T-cell (primary cell): ENCODE measurements at regions not wholly inside any gene's neighbourhood (a gene's known extent, or its start where the extent isn't known, plus 50 kb on each side); places are given as distances from the start of the nearest gene placed in this dataset.

Experiments used
- ATAC-seq, 4 experiments: fragments of 200-7000 bp in 3 of 4; fragments of 150-1000 bp in 1 of 4; cut with Tn5 transposase; replicated peaks in 1 of 4; 1 replicate in 3 of 4; 2 replicates in 1 of 4; pipeline ENCODE4 v1.10.0; 2021; ENCODE audit warnings: moderate library complexity in 3 of 4, mild to moderate bottlenecking in 2 of 4, moderate number of reproducible peaks in 1 of 4
- CTCF ChIA-PET, 2 donors: fragments of 300-600 bp; sonication (Branson Sonifier 250); formaldehyde crosslinking; loops; one replicate each; lab custom pipeline; 2022; ENCODE audit warnings: antibody characterized with exemption in 2 of 2; lab: Charles Lee
- POLR2A ChIA-PET, 2 donors: fragments of 300-600 bp; sonication (Branson Sonifier 250); formaldehyde crosslinking; loops; one replicate each; lab custom pipeline; 2022; ENCODE audit warnings: antibody characterized with exemption in 2 of 2; lab: Charles Lee
- DNase-seq, 35 experiments: peaks; one replicate each; pipeline versions ENCODE4 v3.0.0 to v3.0.0-alpha.2; 2013 to 2023
- H3K27ac ChIP-seq: one replicate; pipeline ENCODE4 v1.5.1; 2013; ENCODE audit warnings: low read length
- H3K27me3 ChIP-seq, 2 experiments: replicated peaks in 1 of 2; 1 replicate in 1 of 2; 2 replicates in 1 of 2; pipeline versions ENCODE4 v1.6.1 to v1.7.0; 2013; ENCODE audit warnings: low read length in 1 of 2, mixed read lengths in 1 of 2; ENCODE audit not compliant: control insufficient read depth in 2 of 2, insufficient read depth in 2 of 2; ENCODE audit errors: extremely low read depth in 1 of 2
- H3K36me3 ChIP-seq, 2 donors: 1 replicate in 1 of 2; 2 replicates in 1 of 2; pipeline versions ENCODE4 v1.6.1 to v1.7.0; 2013; ENCODE audit warnings: low read length in 1 of 2; ENCODE audit not compliant: control insufficient read depth in 2 of 2, insufficient read depth in 1 of 2; ENCODE audit errors: extremely low read depth in 1 of 2
- H3K4me1 ChIP-seq, 2 experiments: 1 replicate in 1 of 2; 2 replicates in 1 of 2; pipeline versions ENCODE4 v1.6.1 to v1.7.0; 2013; ENCODE audit warnings: low read length in 2 of 2, mixed read lengths in 1 of 2; ENCODE audit not compliant: insufficient read depth in 2 of 2, control insufficient read depth in 1 of 2; ENCODE audit errors: extremely low read depth in 1 of 2
- H3K4me3 ChIP-seq, 2 donors: 1 replicate in 1 of 2; 2 replicates in 1 of 2; pipeline versions ENCODE4 v1.5.1 to v1.7.0; 2013; ENCODE audit warnings: mild to moderate bottlenecking in 2 of 2, low read length in 1 of 2, moderate library complexity in 1 of 2; ENCODE audit not compliant: control insufficient read depth in 1 of 2; ENCODE audit errors: extremely low read depth in 1 of 2
- H3K9me3 ChIP-seq: 2 replicates; pipeline ENCODE4 v1.7.0; 2013
- H3K27ac Mint-ChIP-seq, 2 donors: one replicate each; pipeline ENCODE4 v1.8.0; 2020 to 2021; ENCODE audit warnings: mild to moderate bottlenecking in 2 of 2, mixed read lengths in 2 of 2
- H3K27me3 Mint-ChIP-seq, 2 donors: one replicate each; pipeline ENCODE4 v1.8.0; 2021 to 2022; ENCODE audit warnings: mixed read lengths in 2 of 2
- H3K36me3 Mint-ChIP-seq: one replicate; pipeline ENCODE4 v1.8.0; 2021; ENCODE audit warnings: mixed read lengths
- H3K4me1 Mint-ChIP-seq, 3 donors: one replicate each; pipeline ENCODE4 v1.8.0; 2020 to 2022; ENCODE audit warnings: mixed read lengths in 3 of 3, mild to moderate bottlenecking in 1 of 3
- H3K4me3 Mint-ChIP-seq, 3 donors: one replicate each; pipeline ENCODE4 v1.8.0; 2020 to 2022; ENCODE audit warnings: mild to moderate bottlenecking in 3 of 3, mixed read lengths in 3 of 3, moderate library complexity in 3 of 3
- H3K9me3 Mint-ChIP-seq, 3 donors: one replicate each; pipeline ENCODE4 v1.8.0; 2020 to 2022; ENCODE audit warnings: mixed read lengths in 3 of 3
- WGBS: methylation state at CpG from one replicate; pipeline ENCODE4 v1.1.5; 2013; ENCODE audit warnings: missing lambda C conversion rate; ENCODE audit not compliant: insufficient coverage; 5-methylcytosine and 5-hydroxymethylcytosine counted together

DNA sequence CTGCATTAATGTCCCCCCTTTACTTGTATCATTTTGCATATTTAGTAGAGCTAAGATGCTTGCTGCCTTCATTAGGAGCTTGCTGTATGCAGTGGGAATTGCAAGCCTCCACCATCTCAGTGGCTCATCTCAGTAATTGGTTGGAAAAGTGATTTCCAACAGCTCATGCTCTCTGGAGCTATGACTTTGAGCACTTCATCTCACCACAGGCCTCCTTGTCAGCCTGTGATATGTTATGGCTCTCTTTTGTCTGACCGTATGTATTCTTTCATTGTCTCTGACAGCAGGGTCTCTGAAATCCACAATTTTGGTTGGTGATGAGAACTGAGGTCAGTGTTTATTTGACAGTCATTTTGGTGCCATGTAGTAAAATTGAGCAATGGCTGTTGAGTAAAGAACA is 345.1 kb downstream of the FAT3 start:
- no peak overlapping the region for H3K4me3 Mint-ChIP-seq
- H3K27ac ChIP-seq, result no peak overlapping the region
- WGBS, result no CpG with 5 or more reads among the region's 1 CpG
- H3K27me3 ChIP-seq, result no peaks in the 10 kb centered on the region
- peaks cover 0 to 8% (median 5%) of the 10 kb centered on the region in 3 donors for H3K9me3 Mint-ChIP-seq
- ChIA-PET POLR2A (no interaction called here), CTCF (no interaction called here)
- H3K9me3 ChIP-seq, result no peaks in the 10 kb centered on the region
- H3K36me3 ChIP-seq, result no peaks in the 10 kb centered on the region
- DNase-seq (no peak), ATAC-seq (no peak)
- H3K27me3 Mint-ChIP-seq, result no peaks in the 10 kb centered on the region
- no peaks in the 10 kb centered on the region for H3K4me1 ChIP-seq
- no peaks in the 10 kb centered on the region for H3K4me1 Mint-ChIP-seq
- H3K36me3 Mint-ChIP-seq, result no peaks in the 10 kb centered on the region
- H3K4me3 ChIP-seq, result no peak overlapping the region
- no peak overlapping the region for H3K27ac Mint-ChIP-seq

DNA sequence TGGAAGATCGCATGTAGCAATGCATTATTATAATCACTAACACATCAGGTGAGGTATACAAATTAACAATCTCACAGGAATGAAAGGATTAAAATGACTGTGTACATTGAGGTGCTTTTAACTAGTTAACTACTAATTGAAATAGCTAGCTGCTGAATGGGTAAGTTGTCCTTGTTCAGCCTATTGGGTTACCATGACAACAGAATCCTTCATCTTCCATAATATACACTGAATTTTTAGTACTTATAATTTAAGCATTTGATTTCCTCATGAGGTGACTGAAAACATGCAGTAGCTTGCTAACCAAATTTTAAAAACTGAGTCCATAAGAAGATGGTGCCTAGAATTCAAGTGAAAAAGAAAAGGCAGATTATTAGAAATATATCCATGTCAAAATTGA is 347.9 kb downstream of the FAT3 start:
- no peaks in the 10 kb centered on the region for H3K27me3 ChIP-seq
- ATAC-seq (no peak), DNase-seq (no peak)
- H3K9me3 ChIP-seq, result no peaks in the 10 kb centered on the region
- Mint-ChIP-seq H3K9me3 (peaks cover 0 to 5% (median 4%) of the 10 kb centered on the region in 3 donors), H3K27ac (no peak overlapping the region), H3K4me3 (no peak overlapping the region), H3K4me1 (no peaks in the 10 kb centered on the region), H3K27me3 (no peaks in the 10 kb centered on the region), H3K36me3 (no peaks in the 10 kb centered on the region)
- H3K4me1 ChIP-seq, result no peaks in the 10 kb centered on the region
- H3K27ac ChIP-seq, result no peak overlapping the region
- H3K36me3 ChIP-seq, result no peaks in the 10 kb centered on the region
- no CpG with 5 or more reads among the region's 1 CpG for WGBS
- H3K4me3 ChIP-seq, result no peak overlapping the region
- ChIA-PET CTCF (no interaction called here), POLR2A (no interaction called here)

GRCh38 chr11:92576315-92576714 is 351.7 kb downstream of the FAT3 start:
- Histone ChIP-seq H3K9me3 (no peaks in the 10 kb centered on the region), H3K4me1 (no peaks in the 10 kb centered on the region), H3K4me3 (no peak overlapping the region), H3K36me3 (no peaks in the 10 kb centered on the region), H3K27me3 (no peaks in the 10 kb centered on the region), H3K27ac (no peak overlapping the region)
- H3K27ac Mint-ChIP-seq, result no peak overlapping the region
- POLR2A ChIA-PET, result no interaction called here
- WGBS, result no CpG with 5 or more reads among the region's 3 CpGs
- no peak for DNase-seq
- CTCF ChIA-PET, result no interaction called here
- H3K4me3 Mint-ChIP-seq, result no peak overlapping the region
- H3K36me3 Mint-ChIP-seq, result no peaks in the 10 kb centered on the region
- ATAC-seq, result no peak
- no peaks in the 10 kb centered on the region for H3K9me3 Mint-ChIP-seq
- H3K27me3 Mint-ChIP-seq, result no peaks in the 10 kb centered on the region
- H3K4me1 Mint-ChIP-seq, result no peaks in the 10 kb centered on the region

DNA sequence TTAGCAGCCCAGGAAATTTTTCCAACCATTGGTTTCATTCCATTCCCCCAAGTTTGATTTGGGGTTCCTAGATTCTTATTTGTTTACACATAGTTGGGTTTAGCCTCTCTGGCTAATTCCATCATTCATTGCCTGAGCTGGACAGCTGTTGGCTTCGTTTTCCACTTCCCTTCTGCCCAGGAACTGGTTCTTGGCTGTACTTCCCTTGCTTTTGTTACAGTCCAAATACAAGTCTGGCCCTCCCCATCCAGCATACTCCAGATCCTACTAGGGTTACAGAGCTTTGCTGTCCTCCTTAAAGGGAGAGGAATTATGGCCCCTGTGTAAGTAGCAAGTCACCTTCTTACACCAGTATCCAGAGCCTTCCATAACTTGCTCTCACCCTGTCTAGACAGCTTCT is 356.3 kb downstream of the FAT3 start:
- no peaks in the 10 kb centered on the region for H3K4me1 Mint-ChIP-seq
- POLR2A ChIA-PET, result no interaction called here

DNA sequence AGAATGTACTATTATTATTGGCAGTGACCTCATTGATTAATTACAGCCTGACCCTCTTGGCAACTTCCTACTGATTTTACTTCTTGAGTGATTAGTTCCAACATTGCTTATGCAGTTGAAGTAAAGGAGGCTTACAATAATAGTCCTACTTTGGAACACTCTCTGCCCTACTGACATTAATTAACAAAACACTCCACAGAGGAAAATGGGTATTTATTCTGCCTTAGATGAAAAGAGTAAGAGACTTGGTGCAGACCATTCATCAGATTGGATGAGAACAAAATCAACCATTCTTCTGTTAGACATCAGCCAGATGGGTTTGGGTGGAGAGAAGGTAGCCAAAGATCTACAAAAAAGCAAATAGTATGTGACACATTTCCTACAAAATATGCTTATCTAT is 363.8 kb downstream of the FAT3 start:
- Histone ChIP-seq H3K9me3 (no peaks in the 10 kb centered on the region), H3K36me3 (no peaks in the 10 kb centered on the region), H3K4me3 (no peak overlapping the region), H3K4me1 (no peaks in the 10 kb centered on the region), H3K27me3 (no peaks in the 10 kb centered on the region), H3K27ac (no peak overlapping the region)
- no peaks in the 10 kb centered on the region for H3K4me1 Mint-ChIP-seq
- H3K27ac Mint-ChIP-seq, result no peak overlapping the region
- peaks cover 0 to 5% (median 0%) of the 10 kb centered on the region in 3 donors for H3K9me3 Mint-ChIP-seq
- no peaks in the 10 kb centered on the region for H3K27me3 Mint-ChIP-seq
- DNase-seq (no peak), ATAC-seq (no peak)
- H3K4me3 Mint-ChIP-seq, result no peak overlapping the region
- CTCF ChIA-PET, result no interaction called here
- POLR2A ChIA-PET, result no interaction called here
- no peaks in the 10 kb centered on the region for H3K36me3 Mint-ChIP-seq

More for the DNA sequence above, 356.3 kb downstream of the FAT3 start:
- Histone ChIP-seq H3K27ac (no peak overlapping the region), H3K4me3 (no peak overlapping the region), H3K36me3 (no peaks in the 10 kb centered on the region), H3K27me3 (no peaks in the 10 kb centered on the region), H3K4me1 (no peaks in the 10 kb centered on the region), H3K9me3 (no peaks in the 10 kb centered on the region)
- DNase-seq (no peak), ATAC-seq (no peak)
- CTCF ChIA-PET, result no interaction called here
- Mint-ChIP-seq H3K27ac (no peak overlapping the region), H3K27me3 (no peaks in the 10 kb centered on the region), H3K4me3 (no peak overlapping the region), H3K9me3 (no peaks in the 10 kb centered on the region), H3K36me3 (no peaks in the 10 kb centered on the region)
- WGBS, result no CpG with 5 or more reads among the region's 1 CpG

- Mint-ChIP-seq H3K27me3 (no peaks in the 10 kb centered on the region), H3K4me3 (no peak overlapping the region), H3K36me3 (no peaks in the 10 kb centered on the region), H3K4me1 (no peaks in the 10 kb centered on the region), H3K27ac (no peak overlapping the region), H3K9me3 (peaks cover 0 to 5% (median 0%) of the 10 kb centered on the region in 3 donors)
- ChIA-PET POLR2A (no interaction called here), CTCF (no interaction called here)
- H3K4me1 ChIP-seq, result no peaks in the 10 kb centered on the region
- no peak overlapping the region for H3K27ac ChIP-seq
- H3K4me3 ChIP-seq, result no peak overlapping the region
- no peaks in the 10 kb centered on the region for H3K9me3 ChIP-seq
- no peaks in the 10 kb centered on the region for H3K36me3 ChIP-seq
- 84% methylated on average over 3 of the region's 3 CpGs for WGBS
- DNase-seq (no peak), ATAC-seq (no peak)
- no peaks in the 10 kb centered on the region for H3K27me3 ChIP-seq
Measured at GRCh38 chr11:92589512-92589911, 364.9 kb downstream of the FAT3 start.

DNA sequence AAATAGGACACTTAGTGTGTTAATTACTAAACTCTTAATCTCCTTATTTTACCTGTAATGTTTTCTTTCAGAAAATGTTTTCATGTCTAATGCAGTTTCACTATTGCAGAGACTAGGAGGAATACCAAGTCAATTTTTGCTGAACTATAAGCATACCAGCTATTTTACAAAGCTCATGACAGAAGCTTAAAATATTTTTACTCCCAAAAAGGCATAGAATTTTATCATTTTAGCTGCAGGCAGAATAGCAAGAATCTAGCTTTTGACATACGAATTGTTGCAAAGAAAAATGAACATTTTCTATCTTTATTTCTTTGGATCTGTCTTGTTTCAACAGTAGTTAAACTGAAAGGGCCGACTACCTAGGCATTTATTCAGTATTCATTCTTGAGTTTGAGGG is 366.9 kb downstream of the FAT3 start:
- no peaks in the 10 kb centered on the region for H3K36me3 ChIP-seq
- H3K36me3 Mint-ChIP-seq, result no peaks in the 10 kb centered on the region
- H3K27me3 Mint-ChIP-seq, result no peaks in the 10 kb centered on the region
- ChIA-PET CTCF (no interaction called here), POLR2A (no interaction called here)
- H3K27ac ChIP-seq, result no peak overlapping the region
- peaks cover 0 to 5% (median 0%) of the 10 kb centered on the region in 3 donors for H3K9me3 Mint-ChIP-seq
- DNase-seq, result no peak
- no peak overlapping the region for H3K4me3 Mint-ChIP-seq
- no peaks in the 10 kb centered on the region for H3K4me1 Mint-ChIP-seq
- H3K4me1 ChIP-seq, result no peaks in the 10 kb centered on the region
- H3K4me3 ChIP-seq, result no peak overlapping the region
- no peak overlapping the region for H3K27ac Mint-ChIP-seq
- no peaks in the 10 kb centered on the region for H3K27me3 ChIP-seq
- no peak for ATAC-seq
- no peaks in the 10 kb centered on the region for H3K9me3 ChIP-seq
- WGBS, result no CpG with 5 or more reads among the region's 2 CpGs
